IPS-18a (cell line): ENCODE measurements at regions not wholly inside any gene's neighbourhood (a gene's known extent, or its start where the extent isn't known, plus 50 kb on each side); places are given as distances from the start of the nearest gene placed in this dataset.
"Not testable (repeated sequence)": the region's sequence is repeated elsewhere in the genome, so short reads cannot be mapped to it uniquely, and the experiment has no call there.

Source experiments
- H3K27ac ChIP-seq: one replicate; pipeline ENCODE4 v1.5.1; 2013; ENCODE audit warnings: low read length
- H3K27me3 ChIP-seq: one replicate; pipeline ENCODE4 v1.6.1; 2013; ENCODE audit warnings: mild to moderate bottlenecking, low read length; ENCODE audit not compliant: control insufficient read depth, insufficient read depth
- H3K36me3 ChIP-seq: one replicate; pipeline ENCODE4 v1.6.1; 2013; ENCODE audit warnings: low read depth, low read length; ENCODE audit not compliant: control insufficient read depth
- H3K4me1 ChIP-seq: one replicate; pipeline ENCODE4 v1.6.1; 2013; ENCODE audit warnings: low read depth, low read length; ENCODE audit not compliant: control insufficient read depth
- H3K4me3 ChIP-seq: one replicate; pipeline ENCODE4 v1.5.1; 2013; ENCODE audit warnings: low read length
- H3K9ac ChIP-seq: one replicate; pipeline ENCODE4 v1.6.1; 2013; ENCODE audit warnings: mild to moderate bottlenecking, low read length, moderate library complexity
- H3K9me3 ChIP-seq: one replicate; pipeline ENCODE4 v1.6.1; 2013; ENCODE audit warnings: low read depth, low read length; ENCODE audit not compliant: control insufficient read depth

- Histone ChIP-seq H3K9ac (no peak overlapping the region), H3K4me3 (no peak overlapping the region), H3K27ac (no peak overlapping the region), H3K4me1 (no peaks in the 10 kb centered on the region), H3K36me3 (no peaks in the 10 kb centered on the region), H3K9me3 (no peaks in the 10 kb centered on the region), H3K27me3 (no peaks in the 10 kb centered on the region)
Measured at GRCh38 chr14:83969998-83970397, 1559.9 kb upstream of the FLRT2 start.

GRCh38 chr14:83972631-83973030 lies 1557.3 kb upstream of the FLRT2 start:
- Histone ChIP-seq H3K27ac (no peak overlapping the region), H3K4me3 (no peak overlapping the region), H3K9me3 (no peaks in the 10 kb centered on the region), H3K27me3 (no peaks in the 10 kb centered on the region), H3K9ac (no peak overlapping the region), H3K36me3 (no peaks in the 10 kb centered on the region), H3K4me1 (no peaks in the 10 kb centered on the region)

GRCh38 chr14:83974647-83975163 lies 1555.2 kb upstream of the FLRT2 start:
- H3K27ac ChIP-seq, result no peak overlapping the region
- no peaks in the 10 kb centered on the region for H3K9me3 ChIP-seq
- no peaks in the 10 kb centered on the region for H3K4me1 ChIP-seq
- H3K27me3 ChIP-seq, result no peaks in the 10 kb centered on the region
- H3K36me3 ChIP-seq, result no peaks in the 10 kb centered on the region
- H3K9ac ChIP-seq, result no peak overlapping the region
- H3K4me3 ChIP-seq, result no peak overlapping the region

GRCh38 chr14:83975435-83975834 lies 1554.5 kb upstream of the FLRT2 start:
- Histone ChIP-seq H3K36me3 (no peaks in the 10 kb centered on the region), H3K27me3 (no peaks in the 10 kb centered on the region), H3K4me3 (no peak overlapping the region), H3K4me1 (no peaks in the 10 kb centered on the region), H3K9ac (no peak overlapping the region), H3K27ac (no peak overlapping the region), H3K9me3 (no peaks in the 10 kb centered on the region)

GRCh38 chr14:83975841-83976770 lies 1553.8 kb upstream of the FLRT2 start:
- Histone ChIP-seq H3K9ac (no peak overlapping the region), H3K27me3 (no peaks in the 10 kb centered on the region), H3K9me3 (no peaks in the 10 kb centered on the region), H3K4me3 (no peak overlapping the region), H3K36me3 (no peaks in the 10 kb centered on the region), H3K4me1 (no peaks in the 10 kb centered on the region), H3K27ac (no peak overlapping the region)

GRCh38 chr14:83977583-83977982 lies 1552.4 kb upstream of the FLRT2 start:
- no peaks in the 10 kb centered on the region for H3K27me3 ChIP-seq
- no peaks in the 10 kb centered on the region for H3K9me3 ChIP-seq
- H3K4me3 ChIP-seq, result no peak overlapping the region
- no peak overlapping the region for H3K9ac ChIP-seq
- H3K27ac ChIP-seq, result no peak overlapping the region
- H3K4me1 ChIP-seq, result no peaks in the 10 kb centered on the region
- H3K36me3 ChIP-seq, result no peaks in the 10 kb centered on the region

- H3K36me3 ChIP-seq, H3K27me3 ChIP-seq, H3K9me3 ChIP-seq, H3K9ac ChIP-seq, H3K4me1 ChIP-seq, H3K4me3 ChIP-seq, H3K27ac ChIP-seq: not testable (repeated sequence)
Measured at GRCh38 chr14:83981676-83982258, 1548.2 kb upstream of the FLRT2 start.

GRCh38 chr14:83988275-83988674 lies 1541.7 kb upstream of the FLRT2 start:
- Histone ChIP-seq H3K4me3 (no peak overlapping the region), H3K27me3 (no peaks in the 10 kb centered on the region), H3K36me3 (no peaks in the 10 kb centered on the region), H3K9me3 (no peaks in the 10 kb centered on the region), H3K27ac (no peak overlapping the region), H3K4me1 (no peaks in the 10 kb centered on the region), H3K9ac (no peak overlapping the region)

GRCh38 chr14:83991666-83992065 lies 1538.3 kb upstream of the FLRT2 start:
- Histone ChIP-seq H3K4me3 (no peak overlapping the region), H3K27ac (no peak overlapping the region), H3K36me3 (no peaks in the 10 kb centered on the region), H3K4me1 (no peaks in the 10 kb centered on the region), H3K27me3 (no peaks in the 10 kb centered on the region), H3K9me3 (no peaks in the 10 kb centered on the region), H3K9ac (no peak overlapping the region)

GRCh38 chr14:83992857-83993256 lies 1537.1 kb upstream of the FLRT2 start:
- no peaks in the 10 kb centered on the region for H3K27me3 ChIP-seq
- no peaks in the 10 kb centered on the region for H3K4me1 ChIP-seq
- no peak overlapping the region for H3K4me3 ChIP-seq
- no peak overlapping the region for H3K9ac ChIP-seq
- H3K36me3 ChIP-seq, result no peaks in the 10 kb centered on the region
- H3K9me3 ChIP-seq, result no peaks in the 10 kb centered on the region
- no peak overlapping the region for H3K27ac ChIP-seq

- H3K9me3 ChIP-seq, result no peaks in the 10 kb centered on the region
- H3K4me1 ChIP-seq, result no peaks in the 10 kb centered on the region
- no peak overlapping the region for H3K4me3 ChIP-seq
- H3K27me3 ChIP-seq, result no peaks in the 10 kb centered on the region
- no peak overlapping the region for H3K27ac ChIP-seq
- H3K36me3 ChIP-seq, result no peaks in the 10 kb centered on the region
- H3K9ac ChIP-seq, result no peak overlapping the region
Measured at GRCh38 chr14:83993545-83993944, 1536.4 kb upstream of the FLRT2 start.

- Histone ChIP-seq H3K9me3 (no peaks in the 10 kb centered on the region), H3K4me1 (no peaks in the 10 kb centered on the region), H3K36me3 (no peaks in the 10 kb centered on the region), H3K27ac (no peak overlapping the region), H3K9ac (no peak overlapping the region), H3K27me3 (no peaks in the 10 kb centered on the region), H3K4me3 (no peak overlapping the region)
Measured at GRCh38 chr14:83994020-83994419, 1535.9 kb upstream of the FLRT2 start.
